ENCODE measurements at regions not wholly inside any gene's neighbourhood (a gene's known extent, or its start where the extent isn't known, plus 50 kb on each side); places are given as distances from the start of the nearest gene placed in this dataset.

DNA sequence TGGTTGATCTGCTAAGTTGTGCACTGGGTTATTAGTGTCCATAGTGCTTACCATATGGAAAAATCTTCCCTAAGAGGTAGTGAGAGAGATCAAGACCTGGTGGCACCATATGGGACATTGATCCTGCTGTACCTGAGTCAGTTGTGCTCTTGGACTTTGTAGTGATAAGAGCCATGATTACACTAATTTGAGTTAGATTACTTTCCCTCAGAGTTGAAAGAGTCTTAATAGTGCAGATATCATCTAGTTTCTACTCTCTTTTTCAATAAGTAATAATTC is 114.2 kb downstream of the KCNE4 start:
- POLR2A ChIA-PET, result no interaction called here
- DNase-seq (ENCODE audit: extremely low spot score), result no peak
- TF ChIP-seq TARDBP (IDR thresholded peaks at IDR 0.05), result no peak
- no peak for TF ChIP-seq HDGF (IDR thresholded peaks at IDR 0.05; ENCODE audit: borderline replicate concordance)
- TF ChIP-seq FOXM1 (IDR thresholded peaks at IDR 0.05; ENCODE audit: borderline replicate concordance), result no peak
- no peak for TF ChIP-seq SP1 (IDR thresholded peaks at IDR 0.05)
- TF ChIP-seq FOXA1 (IDR thresholded peaks at IDR 0.05), result no peak
- TF ChIP-seq PKNOX1 (IDR thresholded peaks at IDR 0.05), result no peak
- no peak for TF ChIP-seq SUZ12 (IDR thresholded peaks at IDR 0.05)
- TF ChIP-seq ARNT (IDR thresholded peaks at IDR 0.05), result no peak
- TF ChIP-seq NFRKB (IDR thresholded peaks at IDR 0.05), result no peak
- TF ChIP-seq BHLHE40 (IDR thresholded peaks at IDR 0.05; ENCODE audit: borderline replicate concordance), result no peak
- no peak for TF ChIP-seq ZNF384 (IDR thresholded peaks at IDR 0.05)
- CTCF ChIA-PET, result no interaction called here

DNA sequence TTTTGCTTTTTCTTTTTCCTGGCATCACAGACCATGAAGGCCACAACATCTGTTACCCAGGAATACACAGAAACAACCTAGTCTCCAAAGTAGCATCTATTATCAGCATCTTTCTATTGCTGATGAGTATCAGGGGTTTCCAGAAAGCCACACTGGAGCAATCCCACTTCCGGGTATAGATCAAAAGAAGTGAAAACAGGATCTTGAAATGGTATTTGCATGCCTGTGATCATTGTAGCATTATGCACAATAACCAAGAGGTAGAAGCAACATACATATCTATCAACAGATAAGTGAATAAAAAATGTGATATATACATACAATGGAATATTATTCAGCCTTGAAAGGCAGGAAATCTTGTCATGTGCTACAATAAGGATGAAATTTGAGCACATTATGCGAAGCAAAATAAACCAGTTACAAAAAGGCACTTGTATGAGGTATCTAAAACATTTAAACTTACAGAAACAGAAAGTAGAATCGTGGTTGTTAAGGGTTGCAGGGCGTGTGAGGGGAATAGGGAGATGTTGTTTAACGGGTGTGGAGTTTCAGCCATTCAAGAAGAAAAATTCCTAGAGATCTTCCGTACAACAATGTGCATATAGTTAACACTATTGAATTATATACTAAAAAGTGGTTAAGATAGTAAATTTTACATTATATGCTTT is 115.1 kb downstream of the KCNE4 start:
- no peak for TF ChIP-seq NFRKB (IDR thresholded peaks at IDR 0.05)
- TF ChIP-seq SP1 (IDR thresholded peaks at IDR 0.05), result no peak
- TF ChIP-seq BHLHE40 (IDR thresholded peaks at IDR 0.05; ENCODE audit: borderline replicate concordance), result no peak
- ChIA-PET POLR2A (no interaction called here), CTCF (no interaction called here)
- DNase-seq (ENCODE audit: extremely low spot score), result no peak

GRCh38 chr2:223169830-223170605 is 118.0 kb downstream of the KCNE4 start:
- ChIA-PET CTCF (no interaction called here), POLR2A (no interaction called here)
- DNase-seq (ENCODE audit: extremely low spot score), result no peak
- no peak for TF ChIP-seq FOXM1 (IDR thresholded peaks at IDR 0.05; ENCODE audit: borderline replicate concordance)
- no peak for TF ChIP-seq TARDBP (IDR thresholded peaks at IDR 0.05)

DNA sequence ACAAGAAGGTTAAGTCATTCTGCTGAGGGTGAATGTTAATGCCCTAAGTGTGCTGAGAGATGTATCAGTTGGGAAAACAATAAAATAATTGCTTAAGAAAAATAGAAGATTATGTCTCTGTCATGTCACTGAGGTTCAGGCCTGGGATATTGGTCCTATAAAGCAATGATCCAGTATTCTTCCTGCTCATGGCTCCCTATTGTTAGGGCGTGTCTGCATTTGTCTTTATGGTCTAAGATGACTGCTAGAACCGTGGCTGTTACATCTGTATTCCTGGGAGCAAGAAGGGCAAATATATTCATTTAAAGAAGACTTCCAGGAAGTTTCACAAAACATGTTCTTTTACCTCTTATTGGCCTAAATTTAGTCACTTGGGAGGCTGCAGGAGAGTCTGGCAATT is 125.0 kb downstream of the KCNE4 start:
- CTCF ChIA-PET, result no interaction called here
- TF ChIP-seq SUZ12 (IDR thresholded peaks at IDR 0.05) (no peak), ELF4 (IDR thresholded peaks at IDR 0.05) (no peak), FOXK2 (IDR thresholded peaks at IDR 0.05) (no peak), LEF1 (IDR thresholded peaks at IDR 0.05; ENCODE audit: borderline replicate concordance) (no peak), BHLHE40 (IDR thresholded peaks at IDR 0.05; ENCODE audit: borderline replicate concordance) (no peak), ZNF384 (IDR thresholded peaks at IDR 0.05) (no peak), TARDBP (IDR thresholded peaks at IDR 0.05) (no peak), CTBP1 (IDR thresholded peaks at IDR 0.05; ENCODE audit: borderline replicate concordance) (no peak), PKNOX1 (IDR thresholded peaks at IDR 0.05) (no peak), L3MBTL2 (conservative IDR thresholded peaks at IDR 0.05) (no peak), NFRKB (IDR thresholded peaks at IDR 0.05) (no peak), SP1 (IDR thresholded peaks at IDR 0.05) (no peak), FOXA1 (IDR thresholded peaks at IDR 0.05) (no peak), HDGF (IDR thresholded peaks at IDR 0.05; ENCODE audit: borderline replicate concordance) (no peak), FOXM1 (IDR thresholded peaks at IDR 0.05; ENCODE audit: borderline replicate concordance) (no peak), ARNT (IDR thresholded peaks at IDR 0.05) (no peak)
- no peak for DNase-seq (ENCODE audit: extremely low spot score)
- POLR2A ChIA-PET, result no interaction called here

- TF ChIP-seq PKNOX1 (IDR thresholded peaks at IDR 0.05), result no peak
- TF ChIP-seq TARDBP (IDR thresholded peaks at IDR 0.05), result no peak
- TF ChIP-seq FOXA1 (IDR thresholded peaks at IDR 0.05), result no peak
- no peak for TF ChIP-seq SP1 (IDR thresholded peaks at IDR 0.05)
- TF ChIP-seq LEF1 (IDR thresholded peaks at IDR 0.05; ENCODE audit: borderline replicate concordance), result no peak
- TF ChIP-seq FOXM1 (IDR thresholded peaks at IDR 0.05; ENCODE audit: borderline replicate concordance), result no peak
- no peak for TF ChIP-seq ZNF384 (IDR thresholded peaks at IDR 0.05)
- no peak for TF ChIP-seq SUZ12 (IDR thresholded peaks at IDR 0.05)
- TF ChIP-seq BHLHE40 (IDR thresholded peaks at IDR 0.05; ENCODE audit: borderline replicate concordance), result no peak
- TF ChIP-seq HDGF (IDR thresholded peaks at IDR 0.05; ENCODE audit: borderline replicate concordance), result no peak
- no peak for TF ChIP-seq NFRKB (IDR thresholded peaks at IDR 0.05)
- no peak for TF ChIP-seq L3MBTL2 (conservative IDR thresholded peaks at IDR 0.05)
- TF ChIP-seq CTBP1 (IDR thresholded peaks at IDR 0.05; ENCODE audit: borderline replicate concordance), result no peak
- no peak for TF ChIP-seq FOXK2 (IDR thresholded peaks at IDR 0.05)
- no peak for TF ChIP-seq ARNT (IDR thresholded peaks at IDR 0.05)
- no peak for TF ChIP-seq ELF4 (IDR thresholded peaks at IDR 0.05)
- CTCF ChIA-PET, result no interaction called here
- DNase-seq (ENCODE audit: extremely low spot score), result no peak
- POLR2A ChIA-PET, result no interaction called here
Observed at GRCh38 chr2:223180463-223180862, 128.5 kb downstream of the KCNE4 start.

DNA sequence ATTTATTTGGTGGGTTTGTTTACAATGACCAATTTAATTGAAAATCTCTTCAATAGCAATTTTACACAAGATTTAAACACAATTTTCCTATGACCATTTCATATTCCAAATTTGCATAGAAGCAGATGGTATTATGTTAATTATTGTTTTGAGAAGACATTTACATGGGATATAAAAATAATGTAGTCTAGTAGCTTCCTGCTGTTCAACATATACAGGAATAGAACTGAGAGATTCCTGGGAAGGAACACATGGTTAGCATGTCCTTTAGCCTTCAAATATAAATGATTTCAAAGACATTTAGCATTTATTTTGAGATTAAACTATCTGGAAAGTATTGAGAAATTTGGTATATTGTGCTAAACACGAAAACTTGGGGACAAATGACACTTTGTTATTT is 129.6 kb downstream of the KCNE4 start:
- TF ChIP-seq HDGF (IDR thresholded peaks at IDR 0.05; ENCODE audit: borderline replicate concordance) (no peak), ARNT (IDR thresholded peaks at IDR 0.05) (no peak), SP1 (IDR thresholded peaks at IDR 0.05) (no peak), ELF4 (IDR thresholded peaks at IDR 0.05) (no peak), FOXA1 (IDR thresholded peaks at IDR 0.05) (no peak)
- POLR2A ChIA-PET, result no interaction called here
- DNase-seq (ENCODE audit: extremely low spot score), result no peak
- CTCF ChIA-PET, result no interaction called here

Data from HEK293T (cell line).